ENCODE measurements at regions not wholly inside any gene's neighbourhood (a gene's known extent, or its start where the extent isn't known, plus 50 kb on each side); places are given as distances from the start of the nearest gene placed in this dataset.

DNA sequence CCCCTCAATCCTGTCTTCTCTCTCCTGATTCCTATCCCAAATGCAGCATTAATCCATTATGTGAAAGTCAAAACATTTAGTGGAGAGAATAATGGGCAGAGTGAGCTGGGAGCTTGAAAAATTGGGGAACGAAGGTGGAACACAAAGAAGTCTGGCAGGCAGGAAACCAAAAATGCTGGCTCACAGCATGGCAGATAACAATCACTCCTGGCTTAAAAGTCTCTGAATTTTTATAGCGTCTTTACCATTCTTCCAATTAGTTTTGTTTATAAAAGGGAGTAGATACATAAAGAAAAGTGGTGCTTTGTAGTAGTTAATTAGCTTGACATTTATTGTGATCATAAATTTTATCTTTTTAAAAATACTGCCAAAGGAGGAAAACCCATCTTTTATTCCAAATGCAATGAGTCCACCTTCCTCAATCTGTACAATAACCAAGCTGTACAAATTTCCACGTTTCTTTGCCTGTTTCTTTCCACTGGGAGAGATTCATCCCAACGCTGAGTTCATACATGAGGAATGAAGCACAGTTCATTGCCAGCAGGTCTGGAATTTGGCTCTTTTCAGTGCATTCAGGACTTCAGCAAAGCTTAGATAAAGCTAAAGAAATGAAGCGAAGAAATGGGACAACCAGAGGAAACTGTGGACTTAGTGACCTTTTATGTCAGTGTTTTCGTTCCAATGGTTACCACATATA lies 174.7 kb downstream of the HMHB1 start:
- TF ChIP-seq CTCF (IDR thresholded peaks at IDR 0.05) (no peak), POLR2A (IDR thresholded peaks at IDR 0.05) (no peak), EP300 (IDR thresholded peaks at IDR 0.05) (no peak), POLR2AphosphoS5 (IDR thresholded peaks at IDR 0.05) (no peak)
